ENCODE measurements at regions not wholly inside any gene's neighbourhood (a gene's known extent, or its start where the extent isn't known, plus 50 kb on each side); places are given as distances from the start of the nearest gene placed in this dataset.

DNA sequence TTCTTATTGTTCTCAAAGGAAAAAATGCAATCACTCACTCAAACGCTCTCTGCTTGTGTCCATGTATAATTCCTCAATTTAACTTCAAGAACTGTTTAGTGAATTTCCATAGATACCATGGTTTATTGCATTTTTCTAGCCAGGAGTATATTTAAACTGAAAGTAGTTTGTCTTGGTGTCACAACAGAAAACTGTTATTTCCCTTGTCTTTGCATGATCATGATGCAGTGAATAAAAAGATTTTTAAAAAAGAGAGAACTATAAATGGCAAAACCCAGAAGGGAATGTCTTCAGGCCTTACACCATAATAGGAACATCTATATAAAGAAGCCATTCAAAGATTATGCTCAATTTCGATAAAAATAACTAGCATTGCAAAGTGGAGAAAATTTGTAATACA, 523.5 kb upstream of the ADGRL4 start:
- TF ChIP-seq, protein P1, sequence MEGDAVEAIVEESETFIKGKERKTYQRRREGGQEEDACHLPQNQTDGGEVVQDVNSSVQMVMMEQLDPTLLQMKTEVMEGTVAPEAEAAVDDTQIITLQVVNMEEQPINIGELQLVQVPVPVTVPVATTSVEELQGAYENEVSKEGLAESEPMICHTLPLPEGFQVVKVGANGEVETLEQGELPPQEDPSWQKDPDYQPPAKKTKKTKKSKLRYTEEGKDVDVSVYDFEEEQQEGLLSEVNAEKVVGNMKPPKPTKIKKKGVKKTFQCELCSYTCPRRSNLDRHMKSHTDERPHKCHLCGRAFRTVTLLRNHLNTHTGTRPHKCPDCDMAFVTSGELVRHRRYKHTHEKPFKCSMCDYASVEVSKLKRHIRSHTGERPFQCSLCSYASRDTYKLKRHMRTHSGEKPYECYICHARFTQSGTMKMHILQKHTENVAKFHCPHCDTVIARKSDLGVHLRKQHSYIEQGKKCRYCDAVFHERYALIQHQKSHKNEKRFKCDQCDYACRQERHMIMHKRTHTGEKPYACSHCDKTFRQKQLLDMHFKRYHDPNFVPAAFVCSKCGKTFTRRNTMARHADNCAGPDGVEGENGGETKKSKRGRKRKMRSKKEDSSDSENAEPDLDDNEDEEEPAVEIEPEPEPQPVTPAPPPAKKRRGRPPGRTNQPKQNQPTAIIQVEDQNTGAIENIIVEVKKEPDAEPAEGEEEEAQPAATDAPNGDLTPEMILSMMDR (IDR thresholded peaks at IDR 0.05; ENCODE audit: low read length), result no peak
- no peak for TF ChIP-seq EZH2 (IDR thresholded peaks at IDR 0.05; ENCODE audit: borderline replicate concordance, low read length)
